ENCODE measurements at regions not wholly inside any gene's neighbourhood (a gene's known extent, or its start where the extent isn't known, plus 50 kb on each side); places are given as distances from the start of the nearest gene placed in this dataset.
"Not testable (repeated sequence)": the region's sequence is repeated elsewhere in the genome, so short reads cannot be mapped to it uniquely, and the experiment has no call there.

DNA sequence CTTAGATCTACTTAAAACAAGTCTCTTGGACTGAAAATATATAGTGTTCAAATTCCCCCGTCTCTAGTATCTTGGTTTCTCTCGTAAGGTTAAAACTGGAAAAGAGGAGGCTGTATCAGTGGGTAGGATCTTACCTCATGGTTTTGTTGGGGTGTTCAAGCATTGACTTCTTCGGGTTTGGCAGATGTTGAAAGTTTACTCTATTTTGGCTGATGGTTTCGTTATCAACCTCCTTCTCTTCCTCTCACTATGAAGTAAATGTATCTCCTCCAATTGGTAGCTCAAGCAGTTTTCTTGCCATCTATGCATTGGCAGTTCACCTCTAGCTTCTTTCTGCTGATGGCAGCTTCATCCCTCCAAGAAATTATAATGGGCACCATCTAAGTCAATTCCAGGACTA, 506.5 kb upstream of the GRIN3A start:
- H3K27ac ChIP-seq = no peak overlapping the region
- no peaks in the 10 kb centered on the region for H3K36me3 ChIP-seq
- no peak for TF ChIP-seq POLR2A (IDR thresholded peaks at IDR 0.05)
- TF ChIP-seq, protein P1, sequence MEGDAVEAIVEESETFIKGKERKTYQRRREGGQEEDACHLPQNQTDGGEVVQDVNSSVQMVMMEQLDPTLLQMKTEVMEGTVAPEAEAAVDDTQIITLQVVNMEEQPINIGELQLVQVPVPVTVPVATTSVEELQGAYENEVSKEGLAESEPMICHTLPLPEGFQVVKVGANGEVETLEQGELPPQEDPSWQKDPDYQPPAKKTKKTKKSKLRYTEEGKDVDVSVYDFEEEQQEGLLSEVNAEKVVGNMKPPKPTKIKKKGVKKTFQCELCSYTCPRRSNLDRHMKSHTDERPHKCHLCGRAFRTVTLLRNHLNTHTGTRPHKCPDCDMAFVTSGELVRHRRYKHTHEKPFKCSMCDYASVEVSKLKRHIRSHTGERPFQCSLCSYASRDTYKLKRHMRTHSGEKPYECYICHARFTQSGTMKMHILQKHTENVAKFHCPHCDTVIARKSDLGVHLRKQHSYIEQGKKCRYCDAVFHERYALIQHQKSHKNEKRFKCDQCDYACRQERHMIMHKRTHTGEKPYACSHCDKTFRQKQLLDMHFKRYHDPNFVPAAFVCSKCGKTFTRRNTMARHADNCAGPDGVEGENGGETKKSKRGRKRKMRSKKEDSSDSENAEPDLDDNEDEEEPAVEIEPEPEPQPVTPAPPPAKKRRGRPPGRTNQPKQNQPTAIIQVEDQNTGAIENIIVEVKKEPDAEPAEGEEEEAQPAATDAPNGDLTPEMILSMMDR (IDR thresholded peaks at IDR 0.05) = no peak
- no peak overlapping the region for H3K4me3 ChIP-seq (replicated peaks in 1 of 3)
- no peak for DNase-seq
- intact Hi-C loops (cut with DNase I) = no loop called here
- H3K9me3 ChIP-seq = no peaks in the 10 kb centered on the region
- WGBS, 2 donors = 87 to 90% methylated on average over 4 of the region's 4 CpGs
- no peaks in the 10 kb centered on the region for H3K4me1 ChIP-seq
- H3K27me3 ChIP-seq = no peaks in the 10 kb centered on the region

DNA sequence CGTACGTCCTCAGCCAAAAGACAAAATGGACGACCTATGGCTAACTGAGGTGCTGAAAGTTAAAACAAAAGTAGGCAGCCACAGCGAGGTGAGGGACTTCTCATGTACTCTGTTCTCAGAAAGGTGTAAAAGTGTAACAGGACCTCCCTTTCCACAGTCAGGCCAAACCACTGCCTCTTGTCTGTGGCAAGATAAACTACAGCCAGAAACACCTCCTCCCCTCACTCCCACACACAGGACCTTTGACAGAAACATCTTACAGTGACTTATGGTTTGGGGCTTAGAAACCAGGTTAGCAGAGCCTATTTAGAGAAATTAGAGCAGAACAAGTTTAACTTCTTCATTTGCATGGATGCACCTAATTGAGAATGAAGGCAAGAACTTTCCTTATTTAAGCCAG, 499.1 kb upstream of the GRIN3A start:
- intact Hi-C loops (cut with DNase I) = no loop called here
- H3K27me3 ChIP-seq = no peaks in the 10 kb centered on the region
- WGBS, 2 donors = 54 to 66% methylated on average over 4 of the region's 4 CpGs
- no peaks in the 10 kb centered on the region for H3K36me3 ChIP-seq
- no peak for DNase-seq
- no peak overlapping the region for H3K27ac ChIP-seq
- H3K4me3 ChIP-seq (replicated peaks in 1 of 3) = no peak overlapping the region
- no peaks in the 10 kb centered on the region for H3K4me1 ChIP-seq
- TF ChIP-seq, protein P1 (IDR thresholded peaks at IDR 0.05) = no peak
- no peak for TF ChIP-seq POLR2A (IDR thresholded peaks at IDR 0.05)
- no peaks in the 10 kb centered on the region for H3K9me3 ChIP-seq

DNA sequence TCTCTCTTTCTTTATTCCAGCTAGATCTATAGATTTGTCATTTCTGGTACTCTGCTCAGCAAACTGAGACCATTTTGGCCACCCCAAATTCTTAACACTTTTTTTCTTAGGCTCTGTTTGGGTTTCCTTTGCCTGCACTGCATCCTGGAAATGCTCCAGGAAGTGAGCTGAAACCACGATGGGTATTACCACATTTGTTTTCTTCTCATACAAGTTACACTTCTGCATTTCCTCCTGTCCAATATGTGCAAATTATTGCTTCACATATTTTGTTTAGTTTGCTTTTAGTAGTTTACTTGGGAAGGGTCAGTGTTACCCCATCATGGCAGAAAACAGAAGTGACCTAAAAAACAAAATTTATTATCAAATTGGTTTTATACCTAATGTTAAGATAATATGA, 498.6 kb upstream of the GRIN3A start:
- no peaks in the 10 kb centered on the region for H3K4me1 ChIP-seq
- H3K9me3 ChIP-seq = no peaks in the 10 kb centered on the region
- no peaks in the 10 kb centered on the region for H3K27me3 ChIP-seq
- DNase-seq = no peak
- no peak for TF ChIP-seq POLR2A (IDR thresholded peaks at IDR 0.05)
- TF ChIP-seq, protein P1 (IDR thresholded peaks at IDR 0.05) = no peak
- no peaks in the 10 kb centered on the region for H3K36me3 ChIP-seq
- 9 to 13% methylated on average over 1 of the region's 1 CpG for WGBS, 2 donors
- no peak overlapping the region for H3K4me3 ChIP-seq (replicated peaks in 1 of 3)
- intact Hi-C loops (cut with DNase I) = no loop called here
- H3K27ac ChIP-seq = no peak overlapping the region

DNA sequence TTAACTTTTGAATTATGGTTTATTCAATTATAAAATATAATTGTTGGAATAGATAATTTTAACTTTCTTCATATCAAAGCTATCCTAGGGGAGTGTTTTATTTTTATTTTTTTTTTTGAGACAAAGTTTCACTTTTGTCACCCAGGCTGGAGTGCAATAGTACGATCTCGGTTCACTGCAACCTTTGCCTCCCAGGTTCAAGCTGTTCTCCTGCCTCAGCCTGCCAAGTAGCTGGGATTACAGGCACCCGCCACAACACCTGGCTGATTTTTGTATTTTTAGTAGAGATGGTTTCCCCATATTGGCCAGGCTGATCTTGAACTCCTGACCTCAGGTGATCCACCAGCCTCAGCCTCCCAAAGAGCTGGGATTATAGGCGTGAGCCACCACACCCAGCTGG, 489.0 kb upstream of the GRIN3A start:
- H3K4me3 ChIP-seq (replicated peaks in 1 of 3); intact Hi-C loops (cut with DNase I); H3K27me3 ChIP-seq; H3K36me3 ChIP-seq; H3K27ac ChIP-seq; H3K4me1 ChIP-seq; DNase-seq; H3K9me3 ChIP-seq: not testable (repeated sequence)
- 93 to 94% methylated on average over 4 of the region's 4 CpGs for WGBS, 2 donors

DNA sequence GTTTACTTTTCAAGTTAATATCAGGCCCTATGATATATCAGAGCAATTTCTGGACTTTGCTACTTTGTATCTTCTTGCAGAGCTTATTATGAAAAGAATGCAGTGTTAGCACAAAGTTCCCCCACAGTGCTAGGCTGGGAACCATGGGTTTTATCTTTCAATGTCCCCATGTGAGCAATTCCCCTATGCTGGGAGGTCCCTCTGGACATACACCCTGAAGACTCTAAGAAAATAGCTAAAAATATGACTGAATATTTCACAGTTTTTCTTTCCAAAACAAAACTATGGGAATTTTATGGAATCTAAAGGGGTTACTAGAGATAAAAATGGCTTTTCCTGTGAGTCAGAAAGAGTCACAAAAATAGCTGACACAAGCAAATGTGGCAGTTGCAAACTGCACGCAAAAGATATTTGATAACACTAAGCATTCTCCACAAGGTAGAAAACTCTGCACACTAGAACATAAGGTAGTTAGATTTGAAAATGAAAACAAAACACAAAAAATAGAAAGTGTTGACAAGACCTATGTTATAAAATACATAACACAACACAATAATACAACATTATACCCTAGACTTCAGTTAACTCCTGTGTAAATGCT, 487.5 kb upstream of the GRIN3A start:
- Histone ChIP-seq H3K9me3 (no peaks in the 10 kb centered on the region), H3K27me3 (no peaks in the 10 kb centered on the region), H3K27ac (no peak overlapping the region), H3K4me3 (replicated peaks in 1 of 3) (no peak overlapping the region), H3K36me3 (no peaks in the 10 kb centered on the region), H3K4me1 (no peaks in the 10 kb centered on the region)
- intact Hi-C loops (cut with DNase I) = no loop called here
- no peak for DNase-seq
- no peak for TF ChIP-seq POLR2A (IDR thresholded peaks at IDR 0.05)
- TF ChIP-seq, protein P1 (IDR thresholded peaks at IDR 0.05) = no peak
- 71% methylated on average over 1 of the region's 1 CpG for WGBS, 2 donors

DNA sequence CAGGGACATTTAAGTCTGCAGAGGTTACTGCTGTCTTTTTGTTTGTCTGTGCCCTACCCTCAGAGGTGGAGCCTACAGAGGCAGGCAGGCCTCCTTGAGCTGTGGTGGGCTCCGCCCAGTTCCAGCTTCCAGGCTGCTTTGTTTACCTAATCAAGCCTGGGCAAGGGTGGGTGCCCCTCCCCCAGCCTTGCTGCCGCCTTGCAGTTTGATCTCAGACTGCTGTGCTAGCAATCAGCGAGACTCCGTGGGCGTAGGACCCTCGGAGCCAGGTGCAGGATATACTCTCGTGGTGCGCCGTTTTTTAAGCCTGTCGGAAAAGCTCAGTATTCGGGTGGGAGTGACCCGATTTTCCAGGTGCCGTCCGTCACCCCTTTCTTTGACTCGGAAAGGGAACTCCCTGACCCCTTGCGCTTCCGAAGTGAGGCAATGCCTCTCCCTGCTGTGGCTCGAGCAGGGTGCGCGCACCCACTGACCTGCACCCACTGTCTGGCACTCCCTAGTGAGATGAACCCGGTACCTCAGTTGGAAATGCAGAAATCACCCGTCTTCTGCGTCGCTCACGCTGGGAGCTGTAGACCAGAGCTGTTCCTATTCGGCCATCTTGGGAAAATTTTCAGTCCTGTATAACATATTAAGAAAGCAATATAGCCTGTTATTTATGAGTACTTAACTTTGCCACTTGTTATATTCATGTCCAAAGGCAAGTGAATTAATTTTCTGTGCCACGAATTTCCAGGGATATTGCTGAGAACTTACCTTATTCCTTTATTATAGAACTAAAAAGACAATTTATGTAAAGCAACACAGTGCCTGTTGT, 485.1 kb upstream of the GRIN3A start:
- peak; percentile 14 to 42 for DNase-seq
- H3K27ac ChIP-seq; H3K36me3 ChIP-seq; H3K4me1 ChIP-seq; H3K9me3 ChIP-seq; intact Hi-C loops (cut with DNase I); H3K27me3 ChIP-seq; H3K4me3 ChIP-seq (replicated peaks in 1 of 3): not testable (repeated sequence)
- WGBS, 2 donors = 77 to 85% methylated on average over 12 to 27 of the region's 27 CpGs

All from thyroid gland (tissue), 4 donors.